ENCODE measurements at regions not wholly inside any gene's neighbourhood (a gene's known extent, or its start where the extent isn't known, plus 50 kb on each side); places are given as distances from the start of the nearest gene placed in this dataset.

DNA sequence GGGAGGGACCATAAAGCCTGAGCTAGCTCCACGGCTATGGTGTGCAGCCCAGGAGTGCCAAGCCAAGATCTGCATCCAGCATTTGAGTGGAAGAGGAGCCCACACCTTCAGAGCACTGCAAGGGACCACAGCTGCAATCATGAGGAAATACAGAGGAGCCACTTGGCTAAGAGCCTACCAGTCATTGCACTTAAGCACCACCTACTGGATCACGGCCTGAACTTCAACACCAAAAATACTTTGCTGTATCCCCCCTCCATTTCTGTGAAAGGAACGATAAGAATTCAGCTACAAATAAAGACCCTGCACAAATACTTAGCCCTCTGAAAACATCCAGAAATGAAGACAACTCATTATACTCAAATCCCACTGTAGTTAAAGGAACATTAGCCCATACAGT, 545.3 kb downstream of the TSN start:
- Histone ChIP-seq H3K4me2 (ENCODE audit: low read length) (no peak overlapping the region), H3K9ac (ENCODE audit: low read length) (no peak overlapping the region), H3K27me3 (ENCODE audit: insufficient read depth, low read length) (no peaks in the 10 kb centered on the region), H2AFZ (ENCODE audit: low read depth, low read length) (no peak overlapping the region), H3K4me1 (ENCODE audit: insufficient read depth, low read length) (no peaks in the 10 kb centered on the region), H3K79me2 (ENCODE audit: insufficient read depth, low read length) (no peaks in the 10 kb centered on the region), H4K20me1 (ENCODE audit: insufficient read depth, low read length) (no peaks in the 10 kb centered on the region), H3K27ac (ENCODE audit: low read depth, low read length) (no peak overlapping the region), H3K36me3 (ENCODE audit: insufficient read depth, low read length) (no peaks in the 10 kb centered on the region), H3K4me3 (ENCODE audit: insufficient read depth, low read depth, low read length) (no peak overlapping the region), H3K9me3 (ENCODE audit: insufficient read depth, low read depth, low read length) (no peaks in the 10 kb centered on the region)
- no peak for DNase-seq (ENCODE audit: low read depth)
- Mint-ChIP-seq H3K4me1 (ENCODE audit: low read depth, unreplicated experiment) (no peaks in the 10 kb centered on the region), H3K27me3 (ENCODE audit: low read depth, unreplicated experiment) (no peaks in the 10 kb centered on the region), H3K4me3 (ENCODE audit: unreplicated experiment) (no peak overlapping the region), H3K9me3 (ENCODE audit: unreplicated experiment) (peaks cover 10% of the 10 kb centered on the region), H3K36me3 (ENCODE audit: low read depth, unreplicated experiment) (no peaks in the 10 kb centered on the region), H3K27ac (ENCODE audit: unreplicated experiment) (no peak overlapping the region)
- no peak for FAIRE-seq
- TF ChIP-seq EZH2 (IDR thresholded peaks at IDR 0.05; ENCODE audit: insufficient read depth, low read length): no peak
- TF ChIP-seq, protein P1, sequence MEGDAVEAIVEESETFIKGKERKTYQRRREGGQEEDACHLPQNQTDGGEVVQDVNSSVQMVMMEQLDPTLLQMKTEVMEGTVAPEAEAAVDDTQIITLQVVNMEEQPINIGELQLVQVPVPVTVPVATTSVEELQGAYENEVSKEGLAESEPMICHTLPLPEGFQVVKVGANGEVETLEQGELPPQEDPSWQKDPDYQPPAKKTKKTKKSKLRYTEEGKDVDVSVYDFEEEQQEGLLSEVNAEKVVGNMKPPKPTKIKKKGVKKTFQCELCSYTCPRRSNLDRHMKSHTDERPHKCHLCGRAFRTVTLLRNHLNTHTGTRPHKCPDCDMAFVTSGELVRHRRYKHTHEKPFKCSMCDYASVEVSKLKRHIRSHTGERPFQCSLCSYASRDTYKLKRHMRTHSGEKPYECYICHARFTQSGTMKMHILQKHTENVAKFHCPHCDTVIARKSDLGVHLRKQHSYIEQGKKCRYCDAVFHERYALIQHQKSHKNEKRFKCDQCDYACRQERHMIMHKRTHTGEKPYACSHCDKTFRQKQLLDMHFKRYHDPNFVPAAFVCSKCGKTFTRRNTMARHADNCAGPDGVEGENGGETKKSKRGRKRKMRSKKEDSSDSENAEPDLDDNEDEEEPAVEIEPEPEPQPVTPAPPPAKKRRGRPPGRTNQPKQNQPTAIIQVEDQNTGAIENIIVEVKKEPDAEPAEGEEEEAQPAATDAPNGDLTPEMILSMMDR (IDR thresholded peaks at IDR 0.05; ENCODE audit: insufficient read depth, low read depth, low read length): no peak

DNA sequence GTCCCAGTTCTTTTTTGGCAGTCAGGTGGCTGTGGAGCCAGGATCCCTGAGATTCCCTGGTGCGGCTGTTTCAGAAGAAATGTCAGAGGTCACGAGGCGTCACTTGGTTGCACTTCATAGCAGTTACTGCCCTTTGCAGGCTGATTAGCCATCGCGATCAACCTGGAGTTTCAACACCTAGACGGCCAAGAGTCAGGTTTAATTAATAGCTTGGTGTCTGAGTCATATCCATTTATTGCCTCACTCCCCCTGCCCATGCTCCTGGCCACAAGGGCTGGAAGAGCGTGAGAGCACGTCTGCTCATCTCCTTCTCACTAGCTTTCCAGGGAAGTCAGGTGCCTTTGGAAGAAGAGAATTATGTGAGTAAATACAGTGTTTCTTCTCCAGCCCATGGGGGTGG, 552.3 kb downstream of the TSN start:
- no peaks in the 10 kb centered on the region for H3K79me2 ChIP-seq (ENCODE audit: insufficient read depth, low read length)
- Mint-ChIP-seq H3K4me3 (ENCODE audit: unreplicated experiment) (no peak overlapping the region), H3K9me3 (ENCODE audit: unreplicated experiment) (peaks cover 5% of the 10 kb centered on the region), H3K36me3 (ENCODE audit: low read depth, unreplicated experiment) (no peaks in the 10 kb centered on the region), H3K27me3 (ENCODE audit: low read depth, unreplicated experiment) (no peaks in the 10 kb centered on the region), H3K27ac (ENCODE audit: unreplicated experiment) (no peak overlapping the region), H3K4me1 (ENCODE audit: low read depth, unreplicated experiment) (no peaks in the 10 kb centered on the region)
- no peaks in the 10 kb centered on the region for H3K36me3 ChIP-seq (ENCODE audit: insufficient read depth, low read length)
- H3K9me3 ChIP-seq (ENCODE audit: insufficient read depth, low read depth, low read length): no peaks in the 10 kb centered on the region
- no peaks in the 10 kb centered on the region for H3K4me1 ChIP-seq (ENCODE audit: insufficient read depth, low read length)
- no peak for DNase-seq (ENCODE audit: low read depth)
- no peak overlapping the region for H3K4me2 ChIP-seq (ENCODE audit: low read length)
- no peaks in the 10 kb centered on the region for H4K20me1 ChIP-seq (ENCODE audit: insufficient read depth, low read length)
- FAIRE-seq: no peak
- no peak overlapping the region for H3K27ac ChIP-seq (ENCODE audit: low read depth, low read length)
- H3K4me3 ChIP-seq (ENCODE audit: insufficient read depth, low read depth, low read length): no peak overlapping the region
- no peaks in the 10 kb centered on the region for H3K27me3 ChIP-seq (ENCODE audit: insufficient read depth, low read length)
- TF ChIP-seq EZH2 (IDR thresholded peaks at IDR 0.05; ENCODE audit: insufficient read depth, low read length): no peak
- TF ChIP-seq, protein P1 (IDR thresholded peaks at IDR 0.05; ENCODE audit: insufficient read depth, low read depth, low read length): no peak
- H2AFZ ChIP-seq (ENCODE audit: low read depth, low read length): no peak overlapping the region
- H3K9ac ChIP-seq (ENCODE audit: low read length): no peak overlapping the region

DNA sequence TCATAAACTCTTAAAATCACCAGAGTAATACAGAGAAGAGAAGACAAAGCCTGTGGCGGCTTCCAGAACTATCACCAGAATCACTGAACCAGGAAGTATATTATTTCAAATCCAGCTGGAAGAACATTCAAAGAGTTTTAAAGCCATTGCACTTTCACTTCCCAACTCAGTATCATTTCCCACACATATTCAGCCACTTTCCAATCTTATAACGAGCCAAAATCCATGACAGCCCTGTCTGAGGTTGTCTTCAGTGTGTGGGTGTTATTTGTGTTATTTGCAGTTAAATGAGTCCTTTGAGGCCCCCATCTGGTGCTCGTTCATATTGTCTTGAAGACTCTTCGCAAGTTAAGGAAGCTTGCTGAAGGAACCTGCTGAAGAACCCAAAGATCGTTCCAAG, 559.9 kb downstream of the TSN start:
- H3K9me3 ChIP-seq (ENCODE audit: insufficient read depth, low read depth, low read length): no peaks in the 10 kb centered on the region
- no peak for FAIRE-seq
- no peaks in the 10 kb centered on the region for H3K27me3 Mint-ChIP-seq (ENCODE audit: low read depth, unreplicated experiment)

More for the DNA sequence above, 559.9 kb downstream of the TSN start:
- no peaks in the 10 kb centered on the region for H4K20me1 ChIP-seq (ENCODE audit: insufficient read depth, low read length)
- Mint-ChIP-seq H3K36me3 (ENCODE audit: low read depth, unreplicated experiment) (no peaks in the 10 kb centered on the region), H3K4me1 (ENCODE audit: low read depth, unreplicated experiment) (no peaks in the 10 kb centered on the region), H3K27ac (ENCODE audit: unreplicated experiment) (no peak overlapping the region), H3K4me3 (ENCODE audit: unreplicated experiment) (no peak overlapping the region), H3K9me3 (ENCODE audit: unreplicated experiment) (no peaks in the 10 kb centered on the region)
- no peak overlapping the region for H2AFZ ChIP-seq (ENCODE audit: low read depth, low read length)
- no peak for TF ChIP-seq EZH2 (IDR thresholded peaks at IDR 0.05; ENCODE audit: insufficient read depth, low read length)
- TF ChIP-seq, protein P1 (IDR thresholded peaks at IDR 0.05; ENCODE audit: insufficient read depth, low read depth, low read length): no peak
- no peaks in the 10 kb centered on the region for H3K4me1 ChIP-seq (ENCODE audit: insufficient read depth, low read length)
- H3K9ac ChIP-seq (ENCODE audit: low read length): no peak overlapping the region
- H3K36me3 ChIP-seq (ENCODE audit: insufficient read depth, low read length): no peaks in the 10 kb centered on the region
- no peak overlapping the region for H3K27ac ChIP-seq (ENCODE audit: low read depth, low read length)
- no peak overlapping the region for H3K4me3 ChIP-seq (ENCODE audit: insufficient read depth, low read depth, low read length)
- H3K79me2 ChIP-seq (ENCODE audit: insufficient read depth, low read length): no peaks in the 10 kb centered on the region
- no peak for DNase-seq (ENCODE audit: low read depth)
- H3K27me3 ChIP-seq (ENCODE audit: insufficient read depth, low read length): no peaks in the 10 kb centered on the region
- H3K4me2 ChIP-seq (ENCODE audit: low read length): no peak overlapping the region
